Small intestine (tissue), 7 donors: ENCODE measurements at regions not wholly inside any gene's neighbourhood (a gene's known extent, or its start where the extent isn't known, plus 50 kb on each side); places are given as distances from the start of the nearest gene placed in this dataset.
"Not testable (repeated sequence)": the region's sequence is repeated elsewhere in the genome, so short reads cannot be mapped to it uniquely, and the experiment has no call there.

Source experiments
- DNase-seq, 2 donors: peaks; one replicate each; pipeline versions ENCODE4 v3.0.0 to v3.0.0-alpha.2; 2013
- FAIRE-seq: peaks from 2 replicates; lab custom pipeline; 2012; peaks lifted over from hg19 to GRCh38; lab: Jason Lieb, UNC
- H3K27ac ChIP-seq, 3 donors: one replicate each; pipeline ENCODE4 v1.5.1; 2013; ENCODE audit warnings: low read length in 2 of 3, mild to moderate bottlenecking in 2 of 3, control low read depth in 1 of 3, inconsistent platforms in 1 of 3, low read depth in 1 of 3, moderate library complexity in 1 of 3
- H3K27me3 ChIP-seq, 3 donors: one replicate each; pipeline ENCODE4 v1.6.1; 2013; ENCODE audit warnings: low read length in 3 of 3, inconsistent platforms in 1 of 3; ENCODE audit not compliant: control insufficient read depth in 3 of 3, insufficient read depth in 3 of 3
- H3K36me3 ChIP-seq, 3 donors: one replicate each; pipeline ENCODE4 v1.6.1; 2013; ENCODE audit warnings: low read length in 3 of 3, inconsistent platforms in 1 of 3, low read depth in 1 of 3, mild to moderate bottlenecking in 1 of 3, moderate library complexity in 1 of 3; ENCODE audit not compliant: control insufficient read depth in 3 of 3, insufficient read depth in 2 of 3
- H3K4me1 ChIP-seq, 3 donors: one replicate each; pipeline ENCODE4 v1.6.1; 2013; ENCODE audit warnings: low read length in 2 of 3, inconsistent platforms in 1 of 3, low read depth in 1 of 3, mild to moderate bottlenecking in 1 of 3, moderate library complexity in 1 of 3; ENCODE audit not compliant: control insufficient read depth in 3 of 3, insufficient read depth in 2 of 3
- H3K4me3 ChIP-seq, 3 donors: one replicate each; pipeline ENCODE4 v1.5.1; 2013; ENCODE audit warnings: low read length in 3 of 3, control low read depth in 1 of 3, inconsistent platforms in 1 of 3, low read depth in 1 of 3, mild to moderate bottlenecking in 1 of 3, moderate library complexity in 1 of 3
- H3K9me3 ChIP-seq, 2 donors: one replicate each; pipeline ENCODE4 v1.6.1; 2013; ENCODE audit warnings: low read depth in 1 of 2, low read length in 1 of 2; ENCODE audit not compliant: control insufficient read depth in 2 of 2, insufficient read depth in 1 of 2
- WGBS, 3 donors: extraction: QIAGEN DNeasy Blood & Tissue Kit; methylation state at CpG; one replicate each; pipeline ENCODE4 v1.1.7; 2013; 5-methylcytosine and 5-hydroxymethylcytosine counted together
- donor health status: healthy with polysubstance abuse.
- donor health status: control.
- donor health status: control.
- donor health status: Bipolar disorder and iron deficiency.
- donor health status: healthy.

DNA sequence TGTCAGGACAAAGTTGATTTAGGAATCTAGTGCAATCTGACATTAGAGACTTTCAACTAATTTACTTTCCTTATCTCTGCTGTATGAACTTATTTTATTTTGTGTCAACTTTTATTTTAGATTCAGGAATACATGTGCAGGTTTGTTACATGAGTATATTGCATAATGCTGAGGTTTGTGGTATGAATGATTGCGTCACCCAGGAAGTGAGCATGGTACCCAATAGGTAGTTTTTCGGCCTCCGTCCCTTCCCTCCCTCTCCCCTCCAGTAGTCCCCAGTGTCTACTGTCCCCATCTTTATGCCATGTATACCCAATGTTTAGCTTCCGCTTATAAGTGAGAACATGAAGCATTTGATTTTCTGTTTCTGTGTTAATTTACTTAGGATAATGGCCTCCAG is 68.7 kb upstream of the TEX13D start:
- no peaks in the 10 kb centered on the region for H3K36me3 ChIP-seq
- no peak overlapping the region for H3K4me3 ChIP-seq
- H3K27me3 ChIP-seq: no peaks in the 10 kb centered on the region
- no peaks in the 10 kb centered on the region for H3K9me3 ChIP-seq
- WGBS, 3 donors: 76 to 87% (median 84%) methylated on average over 3 to 4 of the region's 4 CpGs
- no peaks in the 10 kb centered on the region for H3K4me1 ChIP-seq
- no peak for FAIRE-seq
- H3K27ac ChIP-seq: no peak overlapping the region
- DNase-seq: no peak

DNA sequence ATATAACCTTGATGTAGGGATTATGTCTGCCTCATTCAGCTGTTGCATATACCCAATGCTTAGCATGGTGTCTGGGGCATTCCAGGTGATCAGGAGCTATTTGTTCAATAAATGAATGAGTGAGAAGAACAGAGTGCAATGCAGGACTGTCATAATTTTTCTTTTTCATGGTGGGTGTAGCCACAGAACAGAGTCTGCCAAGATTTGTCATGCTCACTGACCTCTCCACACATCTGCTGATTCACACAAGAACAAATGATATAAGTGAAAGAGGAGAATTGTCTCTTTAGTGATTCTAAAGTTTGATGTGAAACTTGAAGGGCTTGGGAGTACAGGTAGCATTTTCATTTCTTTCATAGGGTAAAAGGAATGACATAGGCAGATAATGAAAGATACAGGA is 64.4 kb upstream of the TEX13D start:
- H3K4me1 ChIP-seq: no peaks in the 10 kb centered on the region
- H3K9me3 ChIP-seq: no peaks in the 10 kb centered on the region
- DNase-seq: no peak
- FAIRE-seq: no peak
- H3K4me3 ChIP-seq: no peak overlapping the region
- H3K27ac ChIP-seq: no peak overlapping the region
- H3K36me3 ChIP-seq: no peaks in the 10 kb centered on the region
- H3K27me3 ChIP-seq: no peaks in the 10 kb centered on the region

DNA sequence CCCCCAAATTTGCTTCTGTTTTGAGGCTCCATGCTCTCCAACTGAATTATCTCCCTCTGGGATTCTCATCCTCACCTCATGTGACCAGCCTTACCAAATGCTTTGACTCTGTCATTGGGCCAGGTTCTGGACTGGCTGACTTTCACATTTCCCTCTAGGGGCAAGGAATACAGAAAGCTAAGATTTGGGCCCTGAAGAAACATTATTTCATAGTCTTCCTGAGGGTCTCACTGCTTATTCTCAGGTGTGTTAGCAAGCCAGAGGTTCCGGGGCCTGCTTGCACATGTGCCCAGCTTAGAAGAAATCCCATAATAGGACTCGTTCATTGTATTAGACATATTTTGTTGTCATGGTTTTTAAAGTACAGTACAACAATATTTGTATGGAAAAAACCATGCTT is 62.6 kb upstream of the TEX13D start:
- no peak for FAIRE-seq
- H3K27ac ChIP-seq: no peak overlapping the region

DNA sequence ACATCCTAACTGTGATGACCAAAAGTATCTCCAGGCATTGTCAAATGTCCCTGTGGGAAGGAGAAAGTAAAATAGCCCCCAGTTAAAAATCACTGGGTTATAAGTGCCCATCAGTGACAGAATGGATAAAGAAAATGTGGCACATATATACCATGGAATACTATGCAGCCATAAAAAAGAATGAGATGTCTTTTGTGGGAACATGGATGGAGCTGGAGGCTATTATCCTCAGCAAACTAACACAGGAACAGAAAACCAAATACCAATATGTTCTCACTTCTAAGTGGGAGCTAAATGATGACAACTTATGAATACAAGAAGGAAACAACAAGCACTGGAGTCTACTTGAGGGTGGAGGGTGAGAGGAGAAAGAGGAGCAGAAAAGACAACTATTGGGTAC is 60.9 kb upstream of the TEX13D start:
- not testable (repeated sequence) for FAIRE-seq, H3K36me3 ChIP-seq, H3K27me3 ChIP-seq, H3K4me3 ChIP-seq, H3K27ac ChIP-seq, DNase-seq, H3K4me1 ChIP-seq, H3K9me3 ChIP-seq

More for the DNA sequence above, 62.6 kb upstream of the TEX13D start:
- Histone ChIP-seq H3K4me3 (no peak overlapping the region), H3K27me3 (no peaks in the 10 kb centered on the region), H3K9me3 (no peaks in the 10 kb centered on the region), H3K4me1 (no peaks in the 10 kb centered on the region), H3K36me3 (no peaks in the 10 kb centered on the region)
- no peak for DNase-seq
- 78 to 100% (median 91%) methylated on average over 2 of the region's 2 CpGs for WGBS, 3 donors

DNA sequence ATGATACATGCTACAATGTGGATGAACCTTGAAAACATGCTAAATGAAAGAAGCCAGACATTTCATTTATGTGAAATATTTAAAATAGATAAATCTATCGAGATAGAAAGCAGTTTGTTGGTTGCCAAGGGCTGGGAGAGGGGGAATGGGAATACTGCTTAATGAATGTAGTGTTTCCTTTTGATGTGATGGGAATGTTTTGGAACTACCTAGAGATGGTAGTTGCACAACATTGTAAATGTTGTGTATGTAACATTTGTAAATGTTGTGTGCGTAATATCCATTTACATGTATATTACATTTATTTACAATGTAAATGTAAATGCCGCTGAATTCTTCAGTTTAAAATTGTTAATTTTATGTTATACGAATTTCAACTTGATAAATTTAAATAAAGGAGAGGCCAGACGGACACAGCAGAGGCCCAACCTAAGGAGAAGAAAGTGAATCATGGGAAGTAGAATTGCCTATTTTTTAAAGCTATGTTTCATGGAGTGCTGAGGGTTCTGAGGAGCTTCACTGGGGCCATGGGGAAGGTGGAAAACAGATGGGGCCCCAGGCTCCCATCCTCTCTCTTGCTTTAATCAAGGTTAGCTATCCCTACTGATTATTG is 60.0 kb upstream of the TEX13D start:
- FAIRE-seq (no peak), DNase-seq (no peak)
- Histone ChIP-seq H3K9me3 (no peaks in the 10 kb centered on the region), H3K4me3 (no peak overlapping the region), H3K36me3 (no peaks in the 10 kb centered on the region), H3K27me3 (no peaks in the 10 kb centered on the region), H3K27ac (no peak overlapping the region), H3K4me1 (no peaks in the 10 kb centered on the region)
- 81 to 93% (median 92%) methylated on average over 5 of the region's 5 CpGs for WGBS, 3 donors

DNA sequence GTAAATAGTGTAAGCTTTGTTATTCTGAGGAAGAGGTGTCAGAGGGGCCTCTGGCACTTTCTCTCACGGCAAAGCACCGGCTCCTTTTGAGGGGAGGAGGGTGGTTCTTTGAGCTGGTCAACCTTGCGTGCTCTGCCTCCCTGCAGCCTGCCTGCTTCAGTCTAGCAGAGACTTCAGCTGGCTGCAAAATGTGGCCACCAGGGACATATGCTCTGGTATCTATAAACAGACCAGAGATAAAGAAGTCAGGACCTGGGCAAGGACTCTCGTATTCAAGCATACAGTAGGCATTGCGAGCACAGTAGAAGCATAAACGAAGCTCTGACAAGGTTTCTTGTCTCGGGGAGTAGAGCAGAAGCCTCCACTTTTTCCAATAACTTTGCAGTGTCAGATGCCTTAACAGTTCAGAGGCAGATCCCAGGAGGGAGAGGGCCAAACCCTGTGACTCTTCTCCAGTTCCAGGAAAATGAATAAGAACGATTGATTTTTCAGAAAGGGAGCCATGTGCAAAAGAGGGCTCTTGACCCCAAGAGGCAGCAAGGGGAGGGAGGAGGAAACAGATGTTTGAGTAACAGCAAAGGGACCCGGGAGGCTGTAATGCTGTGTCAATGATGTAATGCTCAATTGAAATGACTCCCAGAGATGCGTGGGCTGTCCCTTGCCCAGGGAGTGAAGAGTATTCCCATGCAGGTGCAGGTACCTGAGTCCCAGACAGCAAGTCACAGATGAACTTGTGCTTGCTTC is 57.9 kb upstream of the TEX13D start:
- FAIRE-seq (no peak), DNase-seq (peak in 1 of 2 donors; percentile 0)
- H3K36me3 ChIP-seq: no peaks in the 10 kb centered on the region
- WGBS, 3 donors: 38 to 52% (median 42%) methylated on average over 10 of the region's 10 CpGs
- H3K27me3 ChIP-seq: no peaks in the 10 kb centered on the region
- H3K27ac ChIP-seq: no peak overlapping the region
- H3K9me3 ChIP-seq: no peaks in the 10 kb centered on the region
- H3K4me1 ChIP-seq: no peaks in the 10 kb centered on the region
- no peak overlapping the region for H3K4me3 ChIP-seq

DNA sequence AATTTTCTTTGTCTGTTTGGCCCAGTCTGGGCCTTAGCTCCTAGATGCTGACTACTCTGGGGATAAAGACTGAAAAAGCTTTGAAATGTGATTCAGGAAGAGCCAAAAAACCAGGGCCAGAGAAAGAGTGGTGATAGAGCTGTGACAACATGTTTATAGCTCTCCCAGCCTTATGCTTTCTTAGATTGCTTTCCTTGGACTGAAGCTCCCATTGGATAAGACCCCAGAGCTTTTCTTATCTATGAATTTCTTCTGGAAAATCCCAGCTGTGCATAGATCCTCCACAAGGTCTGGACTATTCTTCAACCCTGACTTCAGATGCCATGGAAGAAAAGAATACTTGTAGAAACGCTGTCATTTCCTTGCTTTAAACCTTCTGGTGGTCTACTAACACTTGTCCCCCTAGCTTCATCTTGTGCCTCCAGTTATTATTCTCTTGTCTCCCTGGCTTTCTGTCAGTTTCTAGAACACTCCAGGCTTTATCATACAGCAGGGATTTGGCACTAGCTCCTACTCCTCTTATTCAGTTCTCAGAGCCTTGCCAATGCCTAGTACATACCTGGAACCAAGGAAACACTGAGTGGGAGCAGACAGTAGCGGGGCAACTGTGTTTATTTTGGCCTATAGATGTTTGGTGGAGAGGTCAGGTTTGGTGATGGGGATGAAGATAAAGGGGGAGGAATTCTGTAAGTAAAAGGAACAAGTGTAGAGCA is 57.1 kb upstream of the TEX13D start:
- H3K27ac ChIP-seq: no peak overlapping the region
- H3K4me1 ChIP-seq: no peaks in the 10 kb centered on the region
- H3K27me3 ChIP-seq: no peaks in the 10 kb centered on the region
- DNase-seq (no peak), FAIRE-seq (no peak)
- no peaks in the 10 kb centered on the region for H3K9me3 ChIP-seq
- H3K36me3 ChIP-seq: no peaks in the 10 kb centered on the region
- no peak overlapping the region for H3K4me3 ChIP-seq
- 57 to 80% (median 70%) methylated on average over 2 of the region's 2 CpGs for WGBS, 3 donors

DNA sequence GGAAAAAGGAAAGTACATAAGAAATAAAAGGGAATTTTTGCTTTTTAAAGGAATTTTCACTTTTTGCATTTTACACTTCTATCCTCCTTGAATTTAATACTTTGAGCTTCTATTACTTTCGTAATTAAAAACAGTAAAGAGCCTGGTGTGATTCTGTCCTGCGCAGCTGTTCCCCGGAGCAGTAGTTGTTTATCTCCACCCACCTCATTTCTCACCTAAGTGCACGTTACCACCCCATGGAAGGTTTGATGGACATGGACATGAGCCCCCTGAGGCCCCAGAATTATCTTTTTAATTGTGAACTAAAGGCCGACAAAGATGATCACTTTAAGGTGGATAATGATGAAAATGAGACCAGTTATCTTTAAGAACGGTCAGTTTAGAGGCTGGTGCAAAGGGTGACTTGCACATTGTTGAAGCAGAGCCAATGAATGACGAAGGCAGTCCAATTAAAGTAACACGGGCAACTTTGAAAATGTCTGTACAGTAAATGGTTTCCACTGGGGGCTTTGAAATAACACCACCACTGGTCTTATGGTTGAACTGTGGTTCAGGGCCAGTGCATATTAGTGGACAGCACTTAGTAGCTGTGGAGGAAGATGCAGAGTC is 52.1 kb upstream of the TEX13D start:
- FAIRE-seq (no peak), DNase-seq (no peak)
- Histone ChIP-seq H3K27ac (no peak overlapping the region), H3K4me3 (no peak overlapping the region), H3K36me3 (no peaks in the 10 kb centered on the region), H3K9me3 (no peaks in the 10 kb centered on the region), H3K4me1 (no peaks in the 10 kb centered on the region), H3K27me3 (no peaks in the 10 kb centered on the region)
- 32 to 70% (median 51%) methylated on average over 8 of the region's 8 CpGs for WGBS, 3 donors
